GM12878 (cell line): ENCODE measurements at regions not wholly inside any gene's neighbourhood (a gene's known extent, or its start where the extent isn't known, plus 50 kb on each side); places are given as distances from the start of the nearest gene placed in this dataset.

Experiments
- ATAC-seq: fragments of 200-7000 bp; cut with Tn5 transposase; 3 replicates; pipeline ENCODE4 v1.9.1; 2020; ENCODE audit warnings: mild to moderate bottlenecking, moderate library complexity
- BruUV-seq: library from RNA; stranded (reverse); fragments of 400-500 nt; replicated peaks from 2 replicates; lab custom pipeline; 2021; lab: Mats Ljungman, UMichigan
- CTCF ChIA-PET: fragments of 300-600 bp; sonication (Branson Sonifier 250); formaldehyde crosslinking; extraction: SDS; loops from one replicate; lab custom pipeline; 2021; ENCODE audit warnings: inconsistent platforms; lab: Yijun Ruan, JAX
- POLR2A ChIA-PET: fragments of 350-600 bp; formaldehyde crosslinking; extraction: SDS; loops from one replicate; lab custom pipeline; 2021; ENCODE audit warnings: inconsistent platforms; lab: Charles Lee
- RAD21 ChIA-PET: fragments of 300-600 bp; sonication (Branson Sonifier 250); formaldehyde crosslinking; loops from one replicate; lab custom pipeline; 2023; ENCODE audit warnings: antibody characterized with exemption; ENCODE audit not compliant: unreplicated experiment; lab: Charles Lee
- SMC1A ChIA-PET: fragments of 300-600 bp; sonication (Branson Sonifier 250); formaldehyde crosslinking; loops from one replicate; lab custom pipeline; 2023; ENCODE audit not compliant: unreplicated experiment, uncharacterized antibody; lab: Charles Lee
- DNase-seq: peaks from one replicate; pipeline ENCODE4 v3.0.0-alpha.2; 2011; ENCODE audit warnings: low read depth, low spot score
- FAIRE-seq: peaks from 3 replicates; lab custom pipeline; 2011; peaks lifted over from hg19 to GRCh38; lab: Jason Lieb, UNC
- H2AFZ ChIP-seq: 2 replicates; pipeline ENCODE4 v1.6.0; 2011; ENCODE audit warnings: low read depth, low read length, control low read depth; ENCODE audit not compliant: control insufficient read depth
- H3K27ac ChIP-seq: 2 replicates; pipeline ENCODE4 v1.5.1; 2011; ENCODE audit warnings: control low read depth; ENCODE audit not compliant: control insufficient read depth, insufficient read depth
- H3K27me3 ChIP-seq, 2 experiments: replicated peaks in 1 of 2; 2 replicates each; pipeline versions ENCODE4 v1.6.0 to v1.6.1; 2011; ENCODE audit warnings: low read length in 1 of 2; ENCODE audit not compliant: control insufficient read depth in 2 of 2, insufficient read depth in 2 of 2
- H3K36me3 ChIP-seq, 2 experiments: 2 replicates each; pipeline ENCODE4 v1.5.1; 2011; ENCODE audit warnings: low read length in 1 of 2; ENCODE audit not compliant: control insufficient read depth in 2 of 2, insufficient read depth in 2 of 2
- H3K4me1 ChIP-seq: 2 replicates; pipeline ENCODE4 v1.6.1; 2011; ENCODE audit warnings: mild to moderate bottlenecking, low read length, moderate library complexity, mixed read lengths; ENCODE audit not compliant: control insufficient read depth, insufficient read depth
- H3K4me2 ChIP-seq: 2 replicates; pipeline ENCODE4 v1.6.0; 2011; ENCODE audit warnings: control low read depth; ENCODE audit not compliant: control insufficient read depth, insufficient read depth
- H3K4me3 ChIP-seq: fragments of 200-600 bp; sonication (generic); 2 replicates; pipeline ENCODE4 v1.5.1; 2016
- H3K79me2 ChIP-seq: 2 replicates; pipeline ENCODE4 v1.6.0; 2011; ENCODE audit warnings: low read length; ENCODE audit not compliant: control insufficient read depth, insufficient read depth
- H3K9ac ChIP-seq: 2 replicates; pipeline ENCODE4 v1.8.0; 2011; ENCODE audit warnings: low read length, control low read depth, mixed read lengths; ENCODE audit not compliant: control insufficient read depth, insufficient read depth
- H3K9me3 ChIP-seq: replicated peaks from 3 replicates; pipeline ENCODE4 v1.5.1; 2011; ENCODE audit warnings: mild to moderate bottlenecking, low read length; ENCODE audit not compliant: control insufficient read depth, insufficient read depth
- H4K20me1 ChIP-seq: 2 replicates; pipeline ENCODE4 v1.6.0; 2011; ENCODE audit not compliant: control insufficient read depth, insufficient read depth
- CBX5 ChIP-seq: sonication (generic); IDR thresholded peaks from 2 replicates; pipeline ENCODE4 v1.6.1; 2016; ENCODE audit warnings: low read depth, moderate library complexity, mild to moderate bottlenecking, inconsistent platforms
- CHD4 ChIP-seq: fragments of 200-600 bp; sonication (generic); IDR thresholded peaks from 2 replicates; pipeline ENCODE4 v1.6.1; 2016; ENCODE audit warnings: mild to moderate bottlenecking
- HDAC2 ChIP-seq: fragments of 200-600 bp; sonication (generic); IDR thresholded peaks from 2 replicates; pipeline ENCODE4 v1.6.1; 2017
- HDAC6 ChIP-seq: fragments of 200-600 bp; sonication (generic); IDR thresholded peaks from one replicate; pipeline ENCODE4 v1.8.0; 2017; ENCODE audit warnings: antibody characterized with exemption; ENCODE audit not compliant: unreplicated experiment
- HDGF ChIP-seq: fragments of 450-650 bp; IDR thresholded peaks from 2 replicates; pipeline ENCODE4 v1.6.1; 2016; ENCODE audit warnings: antibody characterized with exemption
- IKZF2 ChIP-seq, 2 experiments: fragments of 450-650 bp; IDR thresholded peaks; 2 replicates each; pipeline ENCODE4 v1.6.1; 2017; ENCODE audit warnings: mild to moderate bottlenecking in 2 of 2, moderate library complexity in 2 of 2
- NR2C2 ChIP-seq: IDR thresholded peaks from 2 replicates; pipeline ENCODE4 v1.6.1; 2011; ENCODE audit warnings: borderline replicate concordance, low read depth; ENCODE audit not compliant: control insufficient read depth, insufficient read length
- RELA ChIP-seq: fragments of 450-650 bp; IDR thresholded peaks from 2 replicates; pipeline ENCODE4 v1.8.0; 2014; ENCODE audit warnings: borderline replicate concordance; ENCODE audit not compliant: partially characterized antibody
- RFX5 ChIP-seq: IDR thresholded peaks from 2 replicates; pipeline ENCODE4 v1.6.1; 2011; ENCODE audit warnings: low read depth, low read length, improper control_type of control experiment
- TCF12 ChIP-seq: IDR thresholded peaks from 2 replicates; pipeline ENCODE4 v1.6.1; 2011; ENCODE audit warnings: low read depth, mild to moderate bottlenecking, low read length
- TCF7 ChIP-seq: IDR thresholded peaks from 2 replicates; pipeline ENCODE4 v1.6.1; 2014; ENCODE audit warnings: antibody characterized with exemption, borderline replicate concordance
- ZBTB33 ChIP-seq: fragments of 450-650 bp; IDR thresholded peaks from 2 replicates; pipeline ENCODE4 v1.6.1; 2017; ENCODE audit warnings: mild to moderate bottlenecking
- ZBTB40 ChIP-seq: fragments of 450-650 bp; IDR thresholded peaks from 2 replicates; pipeline ENCODE4 v1.6.1; 2016; ENCODE audit warnings: mild to moderate bottlenecking, moderate library complexity, borderline replicate concordance
- WGBS: methylation state at CpG from one replicate; pipeline ENCODE4 v1.1.6; 2016; ENCODE audit warnings: low lambda C conversion rate; ENCODE audit not compliant: insufficient replicate concordance, insufficient coverage; ENCODE audit errors: missing lambda C conversion rate; 5-methylcytosine and 5-hydroxymethylcytosine counted together
- in situ Hi-C: fragments of 300-500 bp; cut with MboI; formaldehyde crosslinking; loops from 9 replicates; pipeline ENCODE4 v1.14.3; 2018; ENCODE audit warnings: mixed read lengths
- intact Hi-C: fragments of 100-400 bp; cut with micrococcal nuclease; formaldehyde crosslinking; loops from one replicate; pipeline ENCODE4 v1.14.2; 2022; ENCODE audit not compliant: unreplicated experiment

- in situ Hi-C loops: no loop called here
Measured at GRCh38 chr3:72448858-72449257, 399.4 kb downstream of the SHQ1 start.

GRCh38 chr3:72448375-72448823 is 399.8 kb downstream of the SHQ1 start:
- no peaks in the 10 kb centered on the region for H3K36me3 ChIP-seq
- intact Hi-C loops (loop anchor here (5.0 to 10.0 kb wide), 4 partner anchors 184 to 574 kb away; no protein-coding TSS in a partner anchor), in situ Hi-C loops (no loop called here)
- H3K9ac ChIP-seq: no peak overlapping the region
- WGBS: 80% methylated on average over 8 of the region's 8 CpGs
- H3K27me3 ChIP-seq: no peaks in the 10 kb centered on the region; a peak in 1 of 4 replicates
- ChIA-PET CTCF (interaction anchor here (0.6 kb wide), 2 partner anchors 73 to 217 kb away, joined by 3 read pairs; no protein-coding TSS in a partner anchor), SMC1A (interaction anchor here (1.0 to 1.3 kb wide), 2 partner anchors 25 to 464 kb away, joined by 4 read pairs; no protein-coding TSS in a partner anchor), POLR2A (interaction anchor here (1.2 kb wide), 1 partner anchor 22 kb away, joined by 3 read pairs; no protein-coding TSS in a partner anchor), RAD21 (no interaction called here)
- H3K4me2 ChIP-seq: no peak overlapping the region
- FAIRE-seq (no peak), ATAC-seq (no peak), DNase-seq (no peak)
- no TSS peak for BruUV-seq
- H3K79me2 ChIP-seq: peaks cover 34% of the 10 kb centered on the region
- peaks cover 6% of the 10 kb centered on the region; the same call in 1 of the 2 replicates for H3K4me1 ChIP-seq
- no peak overlapping the region for H2AFZ ChIP-seq
- H3K9me3 ChIP-seq: no peaks in the 10 kb centered on the region
- H3K27ac ChIP-seq: no peak overlapping the region
- no peaks in the 10 kb centered on the region; the same call in 1 of the 2 replicates for H4K20me1 ChIP-seq
- H3K4me3 ChIP-seq: no peak overlapping the region
- TF ChIP-seq ZBTB40 (no peak), RFX5 (no peak), TCF12 (no peak), IKZF2 (IDR thresholded peaks at IDR 0.05) (no peak), HDAC6 (no peak), RELA (no peak), NR2C2 (no peak), HDGF (no peak), TCF7 (no peak), ZBTB33 (no peak), CHD4 (no peak)

More at GRCh38 chr3:72448858-72449257, 399.4 kb downstream of the SHQ1 start:
- no peak overlapping the region for H3K9ac ChIP-seq
- peaks cover 29% of the 10 kb centered on the region for H3K79me2 ChIP-seq
- no peak overlapping the region for H3K27ac ChIP-seq
- DNase-seq (no peak), FAIRE-seq (no peak), ATAC-seq (no peak)
- H3K4me3 ChIP-seq: no peak overlapping the region
- CTCF ChIA-PET: interaction anchor here (0.6 kb wide), 1 partner anchor 74 kb away, joined by 3 read pairs; no protein-coding TSS in a partner anchor
- H3K36me3 ChIP-seq: no peaks in the 10 kb centered on the region
- H3K27me3 ChIP-seq: no peaks in the 10 kb centered on the region; a peak in 1 of 4 replicates
- intact Hi-C loops: loop anchor here (5.0 to 10.0 kb wide), 4 partner anchors 183 to 574 kb away; no protein-coding TSS in a partner anchor
- no peaks in the 10 kb centered on the region for H3K9me3 ChIP-seq
- no peaks in the 10 kb centered on the region; the same call in 1 of the 2 replicates for H4K20me1 ChIP-seq
- POLR2A ChIA-PET: interaction anchor here (1.2 kb wide), 1 partner anchor 22 kb away, joined by 3 read pairs; no protein-coding TSS in a partner anchor
- RAD21 ChIA-PET: no interaction called here
- SMC1A ChIA-PET: no interaction called here
- WGBS: 81% methylated on average over 3 of the region's 3 CpGs
- BruUV-seq: no TSS peak
- H3K4me2 ChIP-seq: no peak overlapping the region
- H3K4me1 ChIP-seq: peaks cover 6% of the 10 kb centered on the region; the same call in 1 of the 2 replicates
- TF ChIP-seq HDAC2 (no peak), CBX5 (no peak)
- no peak overlapping the region for H2AFZ ChIP-seq
